Kidney epithelial cell (primary cell): ENCODE measurements at regions not wholly inside any gene's neighbourhood (a gene's known extent, or its start where the extent isn't known, plus 50 kb on each side); places are given as distances from the start of the nearest gene placed in this dataset.
"Not testable (repeated sequence)": the region's sequence is repeated elsewhere in the genome, so short reads cannot be mapped to it uniquely, and the experiment has no call there.

ENCODE experiments used
- DNase-seq: peaks from one replicate; pipeline ENCODE4 v3.0.0-alpha.2; 2010; ENCODE audit warnings: low read depth
- H3K27me3 ChIP-seq: 2 replicates; pipeline ENCODE4 v1.6.0; 2011; ENCODE audit warnings: low read length; ENCODE audit not compliant: control insufficient read depth, insufficient read depth
- H3K36me3 ChIP-seq: 2 replicates; pipeline ENCODE4 v1.5.1; 2011; ENCODE audit warnings: low read length; ENCODE audit not compliant: control insufficient read depth, insufficient read depth
- H3K4me3 ChIP-seq: 2 replicates; pipeline ENCODE4 v1.5.1; 2011; ENCODE audit warnings: low read depth, mild to moderate bottlenecking, control low read depth, low read length
- TF ChIP-seq, protein P1 (sequence below): IDR thresholded peaks from 2 replicates; pipeline ENCODE4 v1.5.1; 2011; ENCODE audit warnings: mild to moderate bottlenecking, moderate library complexity, low read length, control low read depth, inconsistent platforms; ENCODE audit not compliant: insufficient read depth, poor library complexity, severe bottlenecking

DNA sequence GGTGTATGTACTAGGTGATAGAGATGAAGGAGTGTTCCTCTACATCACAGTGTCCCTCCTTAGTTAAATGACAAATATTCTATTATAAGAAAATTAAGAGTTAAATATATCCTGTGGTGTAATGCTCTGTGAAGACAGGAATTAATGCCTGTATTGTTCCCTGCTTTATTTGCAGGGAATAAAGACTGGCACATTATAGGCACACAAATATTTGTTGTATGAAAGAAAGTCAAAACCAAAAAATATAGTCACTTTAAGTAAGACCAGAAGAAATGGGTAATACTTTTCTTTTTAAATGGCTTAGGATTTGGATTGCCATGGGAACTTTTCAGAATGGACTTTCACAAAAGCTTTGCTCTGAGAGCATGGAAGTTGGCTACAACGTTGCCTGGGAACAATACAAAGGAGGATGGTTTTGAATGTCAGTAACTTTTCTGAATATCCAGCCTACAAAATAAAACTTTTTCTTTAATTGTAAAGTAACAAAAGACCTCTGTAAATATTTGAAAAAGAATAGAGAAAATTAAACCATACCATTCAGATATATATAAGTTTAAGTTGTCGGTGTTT, 158.0 kb upstream of the P2RY1 start:
- H3K4me3 ChIP-seq, result no peak overlapping the region
- TF ChIP-seq, protein P1, sequence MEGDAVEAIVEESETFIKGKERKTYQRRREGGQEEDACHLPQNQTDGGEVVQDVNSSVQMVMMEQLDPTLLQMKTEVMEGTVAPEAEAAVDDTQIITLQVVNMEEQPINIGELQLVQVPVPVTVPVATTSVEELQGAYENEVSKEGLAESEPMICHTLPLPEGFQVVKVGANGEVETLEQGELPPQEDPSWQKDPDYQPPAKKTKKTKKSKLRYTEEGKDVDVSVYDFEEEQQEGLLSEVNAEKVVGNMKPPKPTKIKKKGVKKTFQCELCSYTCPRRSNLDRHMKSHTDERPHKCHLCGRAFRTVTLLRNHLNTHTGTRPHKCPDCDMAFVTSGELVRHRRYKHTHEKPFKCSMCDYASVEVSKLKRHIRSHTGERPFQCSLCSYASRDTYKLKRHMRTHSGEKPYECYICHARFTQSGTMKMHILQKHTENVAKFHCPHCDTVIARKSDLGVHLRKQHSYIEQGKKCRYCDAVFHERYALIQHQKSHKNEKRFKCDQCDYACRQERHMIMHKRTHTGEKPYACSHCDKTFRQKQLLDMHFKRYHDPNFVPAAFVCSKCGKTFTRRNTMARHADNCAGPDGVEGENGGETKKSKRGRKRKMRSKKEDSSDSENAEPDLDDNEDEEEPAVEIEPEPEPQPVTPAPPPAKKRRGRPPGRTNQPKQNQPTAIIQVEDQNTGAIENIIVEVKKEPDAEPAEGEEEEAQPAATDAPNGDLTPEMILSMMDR, result no peak

GRCh38 chr3:152677491-152677890, 157.4 kb upstream of the P2RY1 start:
- H3K27me3 ChIP-seq, result no peaks in the 10 kb centered on the region
- DNase-seq, result no peak
- no peaks in the 10 kb centered on the region for H3K36me3 ChIP-seq
- TF ChIP-seq, protein P1, result no peak
- H3K4me3 ChIP-seq, result no peak overlapping the region

More for the DNA sequence above, 158.0 kb upstream of the P2RY1 start:
- H3K36me3 ChIP-seq, result no peaks in the 10 kb centered on the region
- no peak for DNase-seq
- no peaks in the 10 kb centered on the region for H3K27me3 ChIP-seq

DNA sequence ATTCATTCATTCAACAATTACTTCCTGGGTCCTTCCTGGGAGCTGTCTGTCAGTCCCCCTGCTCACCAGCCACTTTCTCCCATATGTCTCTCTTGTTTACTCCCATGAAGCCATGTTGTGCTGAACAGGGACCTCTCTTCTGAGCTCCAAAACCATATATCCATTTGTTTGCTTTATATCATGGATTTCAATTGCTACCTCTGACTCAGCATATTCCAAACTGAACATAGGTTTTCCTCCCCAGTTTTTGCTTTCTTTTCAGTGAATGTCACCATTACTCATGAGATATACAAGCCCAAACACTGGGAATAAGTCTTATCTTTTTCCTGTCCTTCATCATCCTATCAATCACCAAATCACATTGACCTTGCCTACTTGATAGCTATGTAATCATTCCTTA, 152.5 kb upstream of the P2RY1 start:
- Histone ChIP-seq H3K36me3 (no peaks in the 10 kb centered on the region), H3K4me3 (no peak overlapping the region), H3K27me3 (no peaks in the 10 kb centered on the region)
- DNase-seq, result no peak
- TF ChIP-seq, protein P1, result no peak

DNA sequence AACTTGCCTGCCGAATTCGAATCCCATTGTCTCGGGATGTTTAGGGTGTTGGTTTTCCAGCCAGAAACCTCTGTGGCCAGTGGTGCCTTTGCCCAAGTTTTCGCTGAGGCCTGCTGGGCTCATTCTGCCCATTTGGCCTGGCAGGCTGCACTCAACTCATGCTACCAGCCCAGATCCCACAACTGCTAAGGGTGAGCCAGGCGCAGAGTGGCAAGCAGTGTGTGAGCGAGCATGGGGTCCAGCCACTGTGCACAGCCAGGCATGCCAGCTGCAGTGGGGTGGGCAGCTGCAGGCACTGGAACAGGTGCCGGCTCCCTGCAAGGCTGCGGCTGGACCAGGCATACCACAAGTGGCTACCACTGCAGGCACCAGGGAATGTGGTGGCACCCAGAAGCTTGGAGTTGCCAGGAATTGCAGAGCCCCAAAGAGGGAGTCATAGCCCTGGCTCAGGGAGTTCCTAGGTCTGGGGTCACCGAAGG, 151.4 kb upstream of the P2RY1 start:
- H3K4me3 ChIP-seq, result no peak overlapping the region
- no peaks in the 10 kb centered on the region for H3K36me3 ChIP-seq
- DNase-seq, result no peak
- H3K27me3 ChIP-seq, result no peaks in the 10 kb centered on the region
- TF ChIP-seq, protein P1, result no peak

GRCh38 chr3:152684279-152684678, 150.7 kb upstream of the P2RY1 start:
- H3K36me3 ChIP-seq, result no peaks in the 10 kb centered on the region
- TF ChIP-seq, protein P1, result no peak
- no peak for DNase-seq
- no peaks in the 10 kb centered on the region for H3K27me3 ChIP-seq
- H3K4me3 ChIP-seq, result no peak overlapping the region

DNA sequence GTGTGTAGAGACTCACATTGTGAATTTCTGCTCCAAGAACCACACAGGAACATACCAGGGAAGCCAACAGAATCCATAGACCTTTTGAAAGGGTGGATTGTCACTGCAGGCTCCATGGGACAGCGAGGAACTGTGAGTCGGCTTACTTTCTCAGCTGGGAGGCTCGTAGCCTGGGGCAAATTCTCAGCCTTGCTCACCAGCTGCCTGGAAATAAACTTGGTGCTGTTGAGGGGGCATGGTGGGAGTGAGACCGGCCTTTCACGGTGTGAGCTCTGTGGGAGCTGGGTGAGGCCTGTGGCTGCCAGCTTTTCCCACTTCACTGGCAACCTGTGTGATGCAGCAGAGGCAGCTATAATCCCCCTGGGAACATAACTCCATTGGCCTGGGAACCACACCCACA, 146.6 kb upstream of the P2RY1 start:
- Histone ChIP-seq H3K27me3 (no peaks in the 10 kb centered on the region), H3K4me3 (no peak overlapping the region), H3K36me3 (no peaks in the 10 kb centered on the region)
- TF ChIP-seq, protein P1, result no peak
- no peak for DNase-seq

- DNase-seq, H3K4me3 ChIP-seq, H3K27me3 ChIP-seq: not testable (repeated sequence)
Measured at GRCh38 chr3:152692326-152692725, 142.6 kb upstream of the P2RY1 start.

DNA sequence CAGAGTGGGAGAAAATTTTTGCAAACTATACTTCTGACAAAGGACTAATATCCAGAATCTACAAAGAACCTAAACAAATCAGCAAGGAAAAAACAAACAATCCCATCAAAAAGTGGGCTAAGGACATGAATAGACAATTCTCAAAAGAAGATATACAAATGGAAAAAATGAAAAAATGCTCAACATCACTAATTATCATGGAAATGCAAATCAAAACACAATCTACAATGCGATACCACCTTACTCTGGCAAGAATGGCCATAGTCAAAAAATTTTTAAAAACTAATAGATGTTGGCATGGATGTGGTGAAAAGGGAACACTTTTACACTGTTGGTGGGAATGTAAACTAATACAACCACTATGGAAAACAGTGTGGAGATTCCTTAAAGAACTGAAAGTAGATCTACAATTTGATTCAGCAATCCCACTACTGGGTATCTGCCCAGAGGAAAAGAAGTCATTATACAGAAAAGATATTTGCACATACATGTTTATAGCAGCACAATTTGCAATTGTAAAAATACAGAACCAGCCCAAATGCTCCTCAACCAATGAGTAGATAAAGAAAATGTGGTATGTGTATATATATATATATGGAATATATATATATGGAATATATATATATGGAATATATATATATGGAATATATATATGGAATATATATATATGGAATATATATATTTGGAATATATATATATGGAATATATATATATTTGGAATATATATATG, 141.2 kb upstream of the P2RY1 start:
- H3K36me3 ChIP-seq, DNase-seq, H3K27me3 ChIP-seq, H3K4me3 ChIP-seq: not testable (repeated sequence)

More at GRCh38 chr3:152692326-152692725, 142.6 kb upstream of the P2RY1 start:
- not testable (repeated sequence) for H3K36me3 ChIP-seq
